22Rv1 (cell line): ENCODE measurements at regions not wholly inside any gene's neighbourhood (a gene's known extent, or its start where the extent isn't known, plus 50 kb on each side); places are given as distances from the start of the nearest gene placed in this dataset.

Experiments
- H3K27ac ChIP-seq: fragments of 450-650 bp; 2 replicates; pipeline ENCODE4 v1.5.1; 2017
- ZFX ChIP-seq: fragments of 450-650 bp; IDR thresholded peaks from 2 replicates; pipeline ENCODE4 v1.6.1; 2017; ENCODE audit warnings: antibody characterized with exemption, borderline replicate concordance
- TF ChIP-seq, protein P1 (sequence below): fragments of 450-650 bp; IDR thresholded peaks from 2 replicates; pipeline ENCODE4 v1.5.1; 2017; ENCODE audit warnings: mild to moderate bottlenecking

- no peak for TF ChIP-seq ZFX
- TF ChIP-seq, protein P1, sequence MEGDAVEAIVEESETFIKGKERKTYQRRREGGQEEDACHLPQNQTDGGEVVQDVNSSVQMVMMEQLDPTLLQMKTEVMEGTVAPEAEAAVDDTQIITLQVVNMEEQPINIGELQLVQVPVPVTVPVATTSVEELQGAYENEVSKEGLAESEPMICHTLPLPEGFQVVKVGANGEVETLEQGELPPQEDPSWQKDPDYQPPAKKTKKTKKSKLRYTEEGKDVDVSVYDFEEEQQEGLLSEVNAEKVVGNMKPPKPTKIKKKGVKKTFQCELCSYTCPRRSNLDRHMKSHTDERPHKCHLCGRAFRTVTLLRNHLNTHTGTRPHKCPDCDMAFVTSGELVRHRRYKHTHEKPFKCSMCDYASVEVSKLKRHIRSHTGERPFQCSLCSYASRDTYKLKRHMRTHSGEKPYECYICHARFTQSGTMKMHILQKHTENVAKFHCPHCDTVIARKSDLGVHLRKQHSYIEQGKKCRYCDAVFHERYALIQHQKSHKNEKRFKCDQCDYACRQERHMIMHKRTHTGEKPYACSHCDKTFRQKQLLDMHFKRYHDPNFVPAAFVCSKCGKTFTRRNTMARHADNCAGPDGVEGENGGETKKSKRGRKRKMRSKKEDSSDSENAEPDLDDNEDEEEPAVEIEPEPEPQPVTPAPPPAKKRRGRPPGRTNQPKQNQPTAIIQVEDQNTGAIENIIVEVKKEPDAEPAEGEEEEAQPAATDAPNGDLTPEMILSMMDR: no peak
- no peak overlapping the region for H3K27ac ChIP-seq
Observed at GRCh38 chr2:51760441-51760840, 728.5 kb upstream of the NRXN1 start.

- TF ChIP-seq, protein P1: no peak
- TF ChIP-seq ZFX: no peak
- no peak overlapping the region for H3K27ac ChIP-seq
Observed at GRCh38 chr2:51758081-51758480, 726.1 kb upstream of the NRXN1 start.

DNA sequence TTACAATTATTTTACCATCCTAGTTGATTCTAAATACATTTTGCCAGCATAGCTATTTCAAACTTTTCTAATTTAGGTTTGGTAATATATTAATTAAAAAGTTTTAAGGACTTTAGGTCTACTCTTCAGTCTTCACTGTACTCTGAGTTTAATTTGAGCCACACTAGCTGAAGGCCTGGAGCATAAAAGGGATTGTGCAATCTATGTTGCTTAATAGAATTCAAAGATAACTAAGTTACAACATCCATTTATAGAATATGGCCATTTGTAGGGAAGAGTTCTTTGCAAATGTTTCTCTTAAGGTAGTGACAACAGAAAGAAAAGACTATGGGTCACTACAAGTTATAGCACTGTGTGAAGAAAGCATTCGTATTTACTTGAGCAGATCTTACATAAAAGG, 702.2 kb upstream of the NRXN1 start:
- TF ChIP-seq, protein P1: no peak
- TF ChIP-seq ZFX: no peak
- H3K27ac ChIP-seq: no peak overlapping the region

DNA sequence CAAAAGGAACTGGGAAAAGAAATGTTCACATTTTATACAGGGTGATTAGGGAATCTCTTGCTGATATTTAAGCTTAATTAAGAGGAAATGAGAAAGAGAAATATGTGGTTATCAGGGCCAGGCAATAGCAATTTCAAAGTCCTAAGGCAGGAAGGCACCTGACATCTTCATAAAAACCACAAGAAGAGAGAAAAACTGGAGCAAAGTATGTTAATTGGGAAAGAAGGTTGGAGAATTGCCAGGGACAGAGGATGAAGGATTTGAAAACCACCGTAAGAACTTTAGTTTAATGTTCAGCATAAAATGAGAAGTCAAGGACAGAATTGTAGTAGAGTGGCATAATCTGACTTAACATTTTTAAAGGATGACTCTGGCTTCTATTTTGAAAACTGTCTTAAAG, 691.8 kb upstream of the NRXN1 start:
- no peak overlapping the region for H3K27ac ChIP-seq
- TF ChIP-seq ZFX: no peak
- TF ChIP-seq, protein P1: no peak

DNA sequence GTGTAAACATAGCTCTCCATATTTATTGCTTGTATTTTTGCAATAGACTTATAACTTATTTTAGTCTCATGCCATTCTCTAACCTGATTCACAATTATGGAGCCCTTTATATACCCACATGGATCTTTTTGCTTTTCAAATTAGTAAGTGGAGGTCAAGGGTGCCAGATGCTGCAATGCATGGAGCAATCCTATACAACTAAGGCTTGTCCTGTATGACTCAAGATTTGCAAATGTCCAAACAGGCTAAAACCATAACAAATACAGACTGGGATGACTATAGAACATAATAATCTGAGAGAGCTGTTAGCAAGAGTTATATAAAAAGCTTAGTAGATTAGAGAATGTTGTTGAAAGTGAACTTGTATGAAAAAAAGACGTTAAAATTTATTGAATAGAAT, 690.4 kb upstream of the NRXN1 start:
- H3K27ac ChIP-seq: no peak overlapping the region

GRCh38 chr2:51720826-51721225, 688.9 kb upstream of the NRXN1 start:
- TF ChIP-seq ZFX: no peak
- TF ChIP-seq, protein P1: no peak
- no peak overlapping the region for H3K27ac ChIP-seq

More for the DNA sequence above, 690.4 kb upstream of the NRXN1 start:
- TF ChIP-seq ZFX: no peak
- TF ChIP-seq, protein P1: no peak

- TF ChIP-seq, protein P1: no peak
- TF ChIP-seq ZFX: no peak
- H3K27ac ChIP-seq: no peak overlapping the region
Observed at GRCh38 chr2:51718881-51719280, 686.9 kb upstream of the NRXN1 start.
